ENCODE measurements at regions not wholly inside any gene's neighbourhood (a gene's known extent, or its start where the extent isn't known, plus 50 kb on each side); places are given as distances from the start of the nearest gene placed in this dataset.

DNA sequence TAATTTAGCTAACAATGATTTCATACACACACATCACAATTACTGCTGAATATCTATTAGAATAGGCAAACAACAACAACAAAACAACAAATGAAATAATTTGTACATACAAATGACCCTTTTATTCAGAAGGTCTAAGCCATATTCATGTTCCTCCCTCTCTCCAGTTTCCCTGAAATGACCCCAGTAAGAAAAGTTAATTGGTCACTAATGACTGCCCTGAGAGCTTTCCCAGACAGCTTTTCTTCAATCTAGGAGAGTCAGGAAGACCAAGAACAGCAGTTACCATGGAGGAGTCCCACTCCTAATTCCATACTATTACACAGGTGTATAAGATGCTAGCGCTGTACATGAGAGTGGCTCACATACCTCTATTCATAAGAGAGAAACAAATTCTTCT, 121.2 kb upstream of the GRIP1 start:
- TF ChIP-seq ZNF274 (IDR thresholded peaks at IDR 0.05; ENCODE audit: low read depth, low read length) (no peak), SUZ12 (IDR thresholded peaks at IDR 0.05; ENCODE audit: extremely low read depth, insufficient read depth, insufficient read length) (no peak), YY1 (IDR thresholded peaks at IDR 0.05; ENCODE audit: insufficient read depth, insufficient read length) (no peak)
- H3K36me3 ChIP-seq (ENCODE audit: insufficient read depth, insufficient read length, low read length) = no peaks in the 10 kb centered on the region
- no peak for DNase-seq (ENCODE audit: low read depth, low spot score)
- H3K4me3 ChIP-seq (ENCODE audit: insufficient read length, low read depth) = no peak overlapping the region
- H3K9me3 ChIP-seq (ENCODE audit: insufficient read depth, low read length) = no peaks in the 10 kb centered on the region
- no peaks in the 10 kb centered on the region for H3K4me1 ChIP-seq (ENCODE audit: insufficient read depth, insufficient read length)
- H3K9ac ChIP-seq (ENCODE audit: insufficient read length, low read depth) = no peak overlapping the region
- no peaks in the 10 kb centered on the region for H3K27me3 ChIP-seq (ENCODE audit: insufficient read depth, insufficient read length)

GRCh38 chr12:66803930-66804329, 125.1 kb upstream of the GRIP1 start:
- H3K36me3 ChIP-seq (ENCODE audit: insufficient read depth, insufficient read length, low read length) = no peaks in the 10 kb centered on the region

GRCh38 chr12:66804563-66804974, 125.7 kb upstream of the GRIP1 start:
- no peaks in the 10 kb centered on the region for H3K27me3 ChIP-seq (ENCODE audit: insufficient read depth, insufficient read length)
- no peaks in the 10 kb centered on the region for H3K9me3 ChIP-seq (ENCODE audit: insufficient read depth, low read length)
- no peaks in the 10 kb centered on the region for H3K36me3 ChIP-seq (ENCODE audit: insufficient read depth, insufficient read length, low read length)
- no peak overlapping the region for H3K9ac ChIP-seq (ENCODE audit: insufficient read length, low read depth)
- DNase-seq (ENCODE audit: low read depth, low spot score) = no peak
- no peaks in the 10 kb centered on the region for H3K4me1 ChIP-seq (ENCODE audit: insufficient read depth, insufficient read length)
- H3K4me3 ChIP-seq (ENCODE audit: insufficient read length, low read depth) = no peak overlapping the region
- TF ChIP-seq YY1 (IDR thresholded peaks at IDR 0.05; ENCODE audit: insufficient read depth, insufficient read length) (no peak), SUZ12 (IDR thresholded peaks at IDR 0.05; ENCODE audit: extremely low read depth, insufficient read depth, insufficient read length) (no peak), ZNF274 (IDR thresholded peaks at IDR 0.05; ENCODE audit: low read depth, low read length) (no peak)

More at GRCh38 chr12:66803930-66804329, 125.1 kb upstream of the GRIP1 start:
- TF ChIP-seq ZNF274 (IDR thresholded peaks at IDR 0.05; ENCODE audit: low read depth, low read length) = no peak
- no peak for TF ChIP-seq YY1 (IDR thresholded peaks at IDR 0.05; ENCODE audit: insufficient read depth, insufficient read length)
- no peak for TF ChIP-seq SUZ12 (IDR thresholded peaks at IDR 0.05; ENCODE audit: extremely low read depth, insufficient read depth, insufficient read length)
- no peak for DNase-seq (ENCODE audit: low read depth, low spot score)
- Histone ChIP-seq H3K9me3 (ENCODE audit: insufficient read depth, low read length) (no peaks in the 10 kb centered on the region), H3K27me3 (ENCODE audit: insufficient read depth, insufficient read length) (no peaks in the 10 kb centered on the region), H3K9ac (ENCODE audit: insufficient read length, low read depth) (no peak overlapping the region), H3K4me3 (ENCODE audit: insufficient read length, low read depth) (no peak overlapping the region), H3K4me1 (ENCODE audit: insufficient read depth, insufficient read length) (no peaks in the 10 kb centered on the region)

GRCh38 chr12:66808606-66809005, 129.7 kb upstream of the GRIP1 start:
- no peak for DNase-seq (ENCODE audit: low read depth, low spot score)
- Histone ChIP-seq H3K36me3 (ENCODE audit: insufficient read depth, insufficient read length, low read length) (no peaks in the 10 kb centered on the region), H3K4me1 (ENCODE audit: insufficient read depth, insufficient read length) (no peaks in the 10 kb centered on the region), H3K27me3 (ENCODE audit: insufficient read depth, insufficient read length) (no peaks in the 10 kb centered on the region), H3K9ac (ENCODE audit: insufficient read length, low read depth) (no peak overlapping the region), H3K4me3 (ENCODE audit: insufficient read length, low read depth) (no peak overlapping the region), H3K9me3 (ENCODE audit: insufficient read depth, low read length) (no peaks in the 10 kb centered on the region)
- TF ChIP-seq ZNF274 (IDR thresholded peaks at IDR 0.05; ENCODE audit: low read depth, low read length) = no peak
- no peak for TF ChIP-seq SUZ12 (IDR thresholded peaks at IDR 0.05; ENCODE audit: extremely low read depth, insufficient read depth, insufficient read length)
- no peak for TF ChIP-seq YY1 (IDR thresholded peaks at IDR 0.05; ENCODE audit: insufficient read depth, insufficient read length)

GRCh38 chr12:66813137-66813892, 134.4 kb upstream of the GRIP1 start:
- no peak for TF ChIP-seq ZNF274 (IDR thresholded peaks at IDR 0.05; ENCODE audit: low read depth, low read length)
- TF ChIP-seq SUZ12 (IDR thresholded peaks at IDR 0.05; ENCODE audit: extremely low read depth, insufficient read depth, insufficient read length) = no peak
- no peak for TF ChIP-seq YY1 (IDR thresholded peaks at IDR 0.05; ENCODE audit: insufficient read depth, insufficient read length)
- DNase-seq (ENCODE audit: low read depth, low spot score) = no peak
- no peaks in the 10 kb centered on the region for H3K36me3 ChIP-seq (ENCODE audit: insufficient read depth, insufficient read length, low read length)
- H3K4me3 ChIP-seq (ENCODE audit: insufficient read length, low read depth) = no peak overlapping the region
- no peaks in the 10 kb centered on the region for H3K9me3 ChIP-seq (ENCODE audit: insufficient read depth, low read length)
- no peaks in the 10 kb centered on the region for H3K4me1 ChIP-seq (ENCODE audit: insufficient read depth, insufficient read length)
- no peak overlapping the region for H3K9ac ChIP-seq (ENCODE audit: insufficient read length, low read depth)
- H3K27me3 ChIP-seq (ENCODE audit: insufficient read depth, insufficient read length) = no peaks in the 10 kb centered on the region

GRCh38 chr12:66819587-66819986, 140.7 kb upstream of the GRIP1 start:
- Histone ChIP-seq H3K9ac (ENCODE audit: insufficient read length, low read depth) (no peak overlapping the region), H3K36me3 (ENCODE audit: insufficient read depth, insufficient read length, low read length) (no peaks in the 10 kb centered on the region), H3K27me3 (ENCODE audit: insufficient read depth, insufficient read length) (no peaks in the 10 kb centered on the region), H3K9me3 (ENCODE audit: insufficient read depth, low read length) (no peaks in the 10 kb centered on the region), H3K4me1 (ENCODE audit: insufficient read depth, insufficient read length) (no peaks in the 10 kb centered on the region), H3K4me3 (ENCODE audit: insufficient read length, low read depth) (no peak overlapping the region)
- TF ChIP-seq SUZ12 (IDR thresholded peaks at IDR 0.05; ENCODE audit: extremely low read depth, insufficient read depth, insufficient read length) (no peak), YY1 (IDR thresholded peaks at IDR 0.05; ENCODE audit: insufficient read depth, insufficient read length) (no peak), ZNF274 (IDR thresholded peaks at IDR 0.05; ENCODE audit: low read depth, low read length) (no peak)
- DNase-seq (ENCODE audit: low read depth, low spot score) = no peak

DNA sequence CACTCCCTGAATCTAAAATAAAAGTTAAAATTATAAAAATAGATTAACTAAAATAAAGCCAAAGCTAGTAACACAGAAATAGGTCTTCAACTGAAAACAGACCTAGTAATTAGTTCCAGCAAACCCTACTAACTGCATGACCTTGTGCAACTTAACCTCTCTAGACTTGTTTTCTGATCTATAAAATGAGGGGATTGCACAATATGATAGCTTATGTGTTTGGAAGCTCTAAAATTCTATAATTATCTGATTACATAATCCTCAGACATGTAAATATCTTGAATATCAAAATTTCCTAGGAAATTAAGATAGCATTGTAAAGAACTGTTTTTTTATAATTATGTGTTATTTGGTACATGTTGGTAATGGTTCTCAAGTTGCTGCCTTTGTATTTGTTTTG, 144.1 kb upstream of the GRIP1 start:
- Histone ChIP-seq H3K9me3 (ENCODE audit: insufficient read depth, low read length) (no peaks in the 10 kb centered on the region), H3K36me3 (ENCODE audit: insufficient read depth, insufficient read length, low read length) (no peaks in the 10 kb centered on the region), H3K4me1 (ENCODE audit: insufficient read depth, insufficient read length) (no peaks in the 10 kb centered on the region), H3K9ac (ENCODE audit: insufficient read length, low read depth) (no peak overlapping the region), H3K27me3 (ENCODE audit: insufficient read depth, insufficient read length) (no peaks in the 10 kb centered on the region), H3K4me3 (ENCODE audit: insufficient read length, low read depth) (no peak overlapping the region)
- DNase-seq (ENCODE audit: low read depth, low spot score) = no peak
- no peak for TF ChIP-seq SUZ12 (IDR thresholded peaks at IDR 0.05; ENCODE audit: extremely low read depth, insufficient read depth, insufficient read length)
- no peak for TF ChIP-seq YY1 (IDR thresholded peaks at IDR 0.05; ENCODE audit: insufficient read depth, insufficient read length)
- no peak for TF ChIP-seq ZNF274 (IDR thresholded peaks at IDR 0.05; ENCODE audit: low read depth, low read length)

Data from NT2/D1 (cell line).